ENCODE measurements at regions not wholly inside any gene's neighbourhood (a gene's known extent, or its start where the extent isn't known, plus 50 kb on each side); places are given as distances from the start of the nearest gene placed in this dataset.
A peak's percentile ranks its signal among the peaks of the same experiment; 100 is the strongest.
"Not testable (repeated sequence)": the region's sequence is repeated elsewhere in the genome, so short reads cannot be mapped to it uniquely, and the experiment has no call there.

GRCh38 chr5:155772009-155772662, 554.8 kb upstream of the SGCD start:
- no peak for DNase-seq (ENCODE audit: low spot score)

GRCh38 chr5:155773680-155774079, 553.3 kb upstream of the SGCD start:
- no peak for DNase-seq (ENCODE audit: low spot score)

GRCh38 chr5:155780260-155780659, 546.7 kb upstream of the SGCD start:
- no peak for DNase-seq (ENCODE audit: low spot score)

- peak; percentile 18 for DNase-seq (ENCODE audit: low spot score)
Observed at GRCh38 chr5:155783246-155783645, 543.7 kb upstream of the SGCD start.

- DNase-seq (ENCODE audit: low spot score), result no peak
Observed at GRCh38 chr5:155783791-155784190, 543.2 kb upstream of the SGCD start.

GRCh38 chr5:155786108-155786507, 540.9 kb upstream of the SGCD start:
- DNase-seq (ENCODE audit: low spot score), result no peak

GRCh38 chr5:155792873-155793272, 534.1 kb upstream of the SGCD start:
- no peak for DNase-seq (ENCODE audit: low spot score)

- no peak for DNase-seq (ENCODE audit: low spot score)
Observed at GRCh38 chr5:155794795-155795194, 532.2 kb upstream of the SGCD start.

GRCh38 chr5:155799308-155799707, 527.7 kb upstream of the SGCD start:
- DNase-seq (ENCODE audit: low spot score), result no peak

- no peak for DNase-seq (ENCODE audit: low spot score)
Observed at GRCh38 chr5:155807884-155808576, 518.9 kb upstream of the SGCD start.

GRCh38 chr5:155815248-155815647, 511.7 kb upstream of the SGCD start:
- no peak for DNase-seq (ENCODE audit: low spot score)

GRCh38 chr5:155822177-155822576, 504.8 kb upstream of the SGCD start:
- DNase-seq (ENCODE audit: low spot score), result no peak

GRCh38 chr5:155826611-155827507, 500.1 kb upstream of the SGCD start:
- no peak for DNase-seq (ENCODE audit: low spot score)

- DNase-seq (ENCODE audit: low spot score), result not testable (repeated sequence)
Observed at GRCh38 chr5:155827508-155827815, 499.5 kb upstream of the SGCD start.

- no peak for DNase-seq (ENCODE audit: low spot score)
Observed at GRCh38 chr5:155827949-155828348, 499.0 kb upstream of the SGCD start.

- DNase-seq (ENCODE audit: low spot score), result no peak
Observed at GRCh38 chr5:155831491-155831890, 495.5 kb upstream of the SGCD start.

GRCh38 chr5:155833287-155833686, 493.7 kb upstream of the SGCD start:
- DNase-seq (ENCODE audit: low spot score), result peak; percentile 11

GRCh38 chr5:155834271-155834975, 492.5 kb upstream of the SGCD start:
- DNase-seq (ENCODE audit: low spot score), result no peak

- DNase-seq (ENCODE audit: low spot score), result no peak
Observed at GRCh38 chr5:155836089-155836803, 490.7 kb upstream of the SGCD start.

GRCh38 chr5:155838394-155838793, 488.6 kb upstream of the SGCD start:
- DNase-seq (ENCODE audit: low spot score), result no peak

- DNase-seq (ENCODE audit: low spot score), result peak; percentile 12
Observed at GRCh38 chr5:155839251-155840037, 487.5 kb upstream of the SGCD start.
